Ishikawa (cell line): ENCODE measurements at regions not wholly inside any gene's neighbourhood (a gene's known extent, or its start where the extent isn't known, plus 50 kb on each side); places are given as distances from the start of the nearest gene placed in this dataset.

Experiments
- EP300 ChIP-seq: IDR thresholded peaks from 2 replicates; pipeline ENCODE4 v1.6.1; 2012; ENCODE audit warnings: borderline replicate concordance
- ZBTB7A ChIP-seq: IDR thresholded peaks from 2 replicates; pipeline ENCODE4 v1.6.1; 2012; ENCODE audit warnings: low read depth

- TF ChIP-seq EP300 (no peak), ZBTB7A (no peak)
Observed at GRCh38 chr14:58746261-58746660, 108.5 kb downstream of the DACT1 start.
